ENCODE measurements at regions not wholly inside any gene's neighbourhood (a gene's known extent, or its start where the extent isn't known, plus 50 kb on each side); places are given as distances from the start of the nearest gene placed in this dataset.

DNA sequence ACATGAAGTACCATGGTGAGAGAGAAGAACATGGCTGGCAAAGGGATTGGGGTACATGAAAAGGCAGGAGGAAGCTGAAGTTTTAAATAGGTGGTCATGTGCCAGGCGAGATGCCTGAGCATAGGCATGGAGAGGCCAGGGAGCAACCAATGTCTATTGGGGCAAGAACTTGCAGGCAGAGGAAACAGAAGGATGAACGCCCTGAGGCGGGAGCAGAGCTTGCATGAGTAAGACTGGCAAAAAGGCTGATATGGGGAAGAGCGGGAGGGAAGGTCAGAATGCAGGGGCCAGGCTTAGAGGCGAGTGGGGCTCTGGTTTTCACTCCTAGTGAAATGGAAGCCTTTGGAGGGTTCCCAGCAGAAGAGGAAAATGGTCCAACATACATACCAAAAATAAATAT lies 52.5 kb upstream of the VSTM5 start:
- H3K36me3 ChIP-seq: no peaks in the 10 kb centered on the region
- no peak for DNase-seq
- H3K27me3 ChIP-seq: no peaks in the 10 kb centered on the region
- 82% methylated on average over 5 of the region's 5 CpGs for WGBS, 2 donors
- no peaks in the 10 kb centered on the region for H3K4me1 ChIP-seq
- TF ChIP-seq, protein P1, sequence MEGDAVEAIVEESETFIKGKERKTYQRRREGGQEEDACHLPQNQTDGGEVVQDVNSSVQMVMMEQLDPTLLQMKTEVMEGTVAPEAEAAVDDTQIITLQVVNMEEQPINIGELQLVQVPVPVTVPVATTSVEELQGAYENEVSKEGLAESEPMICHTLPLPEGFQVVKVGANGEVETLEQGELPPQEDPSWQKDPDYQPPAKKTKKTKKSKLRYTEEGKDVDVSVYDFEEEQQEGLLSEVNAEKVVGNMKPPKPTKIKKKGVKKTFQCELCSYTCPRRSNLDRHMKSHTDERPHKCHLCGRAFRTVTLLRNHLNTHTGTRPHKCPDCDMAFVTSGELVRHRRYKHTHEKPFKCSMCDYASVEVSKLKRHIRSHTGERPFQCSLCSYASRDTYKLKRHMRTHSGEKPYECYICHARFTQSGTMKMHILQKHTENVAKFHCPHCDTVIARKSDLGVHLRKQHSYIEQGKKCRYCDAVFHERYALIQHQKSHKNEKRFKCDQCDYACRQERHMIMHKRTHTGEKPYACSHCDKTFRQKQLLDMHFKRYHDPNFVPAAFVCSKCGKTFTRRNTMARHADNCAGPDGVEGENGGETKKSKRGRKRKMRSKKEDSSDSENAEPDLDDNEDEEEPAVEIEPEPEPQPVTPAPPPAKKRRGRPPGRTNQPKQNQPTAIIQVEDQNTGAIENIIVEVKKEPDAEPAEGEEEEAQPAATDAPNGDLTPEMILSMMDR (IDR thresholded peaks at IDR 0.05): no peak
- H3K4me3 ChIP-seq: no peak overlapping the region
- no peaks in the 10 kb centered on the region for H3K9me3 ChIP-seq
- intact Hi-C loops (cut with DNase I): no loop called here
- H3K27ac ChIP-seq: no peak overlapping the region

DNA sequence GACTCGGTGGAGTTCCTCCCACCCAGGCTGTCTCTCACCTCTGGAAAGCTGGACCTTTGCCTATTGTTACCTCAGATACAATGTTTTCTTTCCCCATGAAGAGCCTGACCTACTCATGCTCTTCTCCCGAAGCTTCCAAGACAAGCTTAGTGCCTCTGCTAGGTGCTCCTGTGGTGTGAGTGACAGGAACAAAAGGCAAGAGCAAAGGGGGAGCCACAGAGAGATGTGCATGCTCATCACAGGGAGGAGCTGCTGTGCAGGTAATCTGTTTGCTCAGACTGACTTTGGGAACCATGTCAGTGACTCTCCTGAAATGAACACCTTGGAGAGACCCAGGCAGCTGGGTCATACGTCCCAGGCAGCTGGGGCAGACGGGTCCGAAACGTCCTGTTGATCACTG lies 53.6 kb upstream of the VSTM5 start:
- H3K27me3 ChIP-seq: no peaks in the 10 kb centered on the region
- no peak overlapping the region for H3K4me3 ChIP-seq
- no peaks in the 10 kb centered on the region for H3K4me1 ChIP-seq
- TF ChIP-seq POLR2AphosphoS5 (IDR thresholded peaks at IDR 0.05) (no peak), EP300 (IDR thresholded peaks at IDR 0.05) (no peak), POLR2A (IDR thresholded peaks at IDR 0.05) (no peak)
- TF ChIP-seq, protein P1 (IDR thresholded peaks at IDR 0.05): no peak
- 66 to 68% methylated on average over 6 of the region's 6 CpGs for WGBS, 2 donors
- intact Hi-C loops (cut with DNase I): no loop called here
- H3K27ac ChIP-seq: no peak overlapping the region
- H3K9me3 ChIP-seq: no peaks in the 10 kb centered on the region
- DNase-seq: no peak
- H3K36me3 ChIP-seq: no peaks in the 10 kb centered on the region

DNA sequence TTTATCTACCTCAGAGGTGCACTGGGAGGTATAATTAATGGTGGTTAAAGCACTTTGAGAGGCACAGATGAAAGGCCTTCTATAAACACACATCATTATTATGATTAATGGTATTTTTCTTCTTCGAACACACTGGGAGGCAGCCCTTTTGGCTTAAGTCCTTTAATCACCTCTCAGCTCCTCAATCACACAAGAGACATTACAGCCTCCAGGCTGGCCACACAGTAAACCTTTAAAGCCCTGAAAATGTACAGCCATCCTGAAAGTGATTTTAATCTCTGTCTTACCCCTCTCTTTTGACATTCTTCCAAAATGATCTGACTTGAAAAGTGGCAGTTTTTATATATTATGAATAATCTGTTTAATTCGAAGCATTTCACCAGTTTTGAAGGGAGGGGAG lies 54.3 kb upstream of the VSTM5 start:
- no peak for DNase-seq
- intact Hi-C loops (cut with DNase I): no loop called here

DNA sequence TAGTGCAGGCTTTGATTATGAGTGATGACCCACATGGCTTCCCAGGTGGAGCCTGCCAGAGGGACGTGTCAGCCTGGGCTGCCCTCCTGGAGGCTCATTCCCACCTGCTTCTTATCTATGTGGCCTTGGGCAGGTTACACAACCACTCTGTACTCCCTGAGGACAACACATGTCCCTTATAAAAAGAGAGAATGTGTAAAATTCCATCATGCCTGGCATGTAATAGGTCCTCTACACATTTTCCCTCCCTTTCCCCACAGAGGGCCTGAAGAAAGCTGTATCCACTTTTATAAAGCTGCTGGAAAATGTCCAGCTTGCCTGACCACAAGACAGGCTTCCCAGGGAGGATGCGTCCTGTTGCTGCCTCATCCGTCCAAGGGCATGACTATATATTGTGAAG lies 55.0 kb upstream of the VSTM5 start:
- Histone ChIP-seq H3K4me3 (no peak overlapping the region), H3K9me3 (no peaks in the 10 kb centered on the region), H3K27ac (no peak overlapping the region), H3K27me3 (no peaks in the 10 kb centered on the region), H3K4me1 (no peaks in the 10 kb centered on the region), H3K36me3 (no peaks in the 10 kb centered on the region)
- WGBS, 2 donors: 61 to 64% methylated on average over 3 of the region's 3 CpGs
- no peak for DNase-seq
- intact Hi-C loops (cut with DNase I): no loop called here
- TF ChIP-seq POLR2AphosphoS5 (IDR thresholded peaks at IDR 0.05) (no peak), EP300 (IDR thresholded peaks at IDR 0.05) (no peak), POLR2A (IDR thresholded peaks at IDR 0.05) (no peak)
- TF ChIP-seq, protein P1 (IDR thresholded peaks at IDR 0.05): no peak

More for the DNA sequence above, 54.3 kb upstream of the VSTM5 start:
- Histone ChIP-seq H3K27ac (no peak overlapping the region), H3K4me1 (no peaks in the 10 kb centered on the region), H3K9me3 (no peaks in the 10 kb centered on the region), H3K36me3 (no peaks in the 10 kb centered on the region), H3K4me3 (no peak overlapping the region), H3K27me3 (no peaks in the 10 kb centered on the region)
- TF ChIP-seq EP300 (IDR thresholded peaks at IDR 0.05): no peak
- TF ChIP-seq POLR2A (IDR thresholded peaks at IDR 0.05): no peak
- TF ChIP-seq, protein P1 (IDR thresholded peaks at IDR 0.05): no peak
- TF ChIP-seq POLR2AphosphoS5 (IDR thresholded peaks at IDR 0.05): no peak
- 65 to 77% methylated on average over 2 of the region's 2 CpGs for WGBS, 2 donors

DNA sequence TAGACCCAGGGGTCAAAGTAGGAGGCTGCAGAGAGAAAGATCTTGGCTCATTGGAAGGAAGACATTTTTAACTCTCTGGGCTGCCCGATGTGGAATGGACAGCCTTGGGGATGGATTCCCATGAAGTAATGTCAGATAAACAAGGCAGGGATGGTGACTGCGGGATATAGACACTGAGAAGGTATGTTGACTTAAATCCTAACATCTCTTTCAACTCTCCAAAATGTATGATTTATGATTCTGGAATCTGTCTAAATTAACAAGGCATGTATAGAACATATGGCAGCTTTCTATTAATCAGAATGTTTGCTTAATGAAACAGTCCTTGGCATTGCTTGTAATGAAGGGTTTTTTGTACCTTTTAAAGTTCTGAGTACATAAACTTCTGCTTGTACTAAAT lies 56.1 kb upstream of the VSTM5 start:
- 62 to 69% methylated on average over 2 of the region's 2 CpGs for WGBS, 2 donors
- TF ChIP-seq EP300 (IDR thresholded peaks at IDR 0.05): no peak
- no peak for TF ChIP-seq POLR2A (IDR thresholded peaks at IDR 0.05)
- TF ChIP-seq, protein P1 (IDR thresholded peaks at IDR 0.05): no peak
- TF ChIP-seq POLR2AphosphoS5 (IDR thresholded peaks at IDR 0.05): no peak

More for the DNA sequence above, 56.1 kb upstream of the VSTM5 start:
- Histone ChIP-seq H3K27me3 (no peaks in the 10 kb centered on the region), H3K36me3 (no peaks in the 10 kb centered on the region), H3K4me1 (no peaks in the 10 kb centered on the region), H3K9me3 (no peaks in the 10 kb centered on the region), H3K27ac (no peak overlapping the region), H3K4me3 (no peak overlapping the region)
- intact Hi-C loops (cut with DNase I): no loop called here
- no peak for DNase-seq
